B cell (primary cell): ENCODE measurements at regions not wholly inside any gene's neighbourhood (a gene's known extent, or its start where the extent isn't known, plus 50 kb on each side); places are given as distances from the start of the nearest gene placed in this dataset.

Experiments
- ATAC-seq: fragments of 200-7000 bp; cut with Tn5 transposase; one replicate; pipeline ENCODE4 v1.10.0; 2021; ENCODE audit warnings: low read depth, mild to moderate bottlenecking, moderate number of reproducible peaks, moderate library complexity
- CTCF ChIA-PET: fragments of 350-600 bp; sonication (Branson Sonifier 250); formaldehyde crosslinking; loops from one replicate; lab custom pipeline; 2021; ENCODE audit warnings: antibody characterized with exemption, inconsistent platforms; lab: Charles Lee
- POLR2A ChIA-PET: fragments of 350-600 bp; sonication (Branson Sonifier 250); formaldehyde crosslinking; loops from one replicate; lab custom pipeline; 2021; ENCODE audit warnings: antibody characterized with exemption; lab: Charles Lee
- DNase-seq: peaks from one replicate; pipeline ENCODE4 v3.0.0; 2013
- H2AFZ ChIP-seq: 2 replicates; pipeline ENCODE4 v1.6.1; 2012; ENCODE audit warnings: mild to moderate bottlenecking, low read depth, low read length; ENCODE audit not compliant: insufficient read depth, poor library complexity, severe bottlenecking
- H3K27ac ChIP-seq, 2 donors: 1 replicate in 1 of 2; 2 replicates in 1 of 2; pipeline ENCODE4 v1.5.1; 2012 to 2013; ENCODE audit warnings: low read length in 2 of 2, mild to moderate bottlenecking in 2 of 2, moderate library complexity in 1 of 2
- H3K27me3 ChIP-seq, 4 experiments: fragments of 200-600 bp in 1 of 4; sonication (generic) in 1 of 4; replicated peaks in 1 of 4; 1 replicate in 2 of 4; 2 replicates in 2 of 4; pipeline versions ENCODE4 v1.6.1 to v1.7.0; 2013 to 2016; ENCODE audit warnings: low read length in 3 of 4, mild to moderate bottlenecking in 2 of 4, mixed read lengths in 1 of 4, moderate library complexity in 1 of 4; ENCODE audit not compliant: insufficient read depth in 4 of 4, control insufficient read depth in 3 of 4; ENCODE audit errors: control extremely low read depth in 1 of 4
- H3K36me3 ChIP-seq, 2 experiments: replicated peaks in 1 of 2; 1 replicate in 1 of 2; 2 replicates in 1 of 2; pipeline versions ENCODE4 v1.6.1 to v1.7.1; 2013; ENCODE audit warnings: low read length in 1 of 2; ENCODE audit not compliant: insufficient read depth in 2 of 2, control insufficient read depth in 1 of 2; ENCODE audit errors: control extremely low read depth in 1 of 2, extremely low read depth in 1 of 2
- H3K4me1 ChIP-seq, 2 donors: fragments of 200-600 bp in 1 of 2; sonication (generic) in 1 of 2; 1 replicate in 1 of 2; 2 replicates in 1 of 2; pipeline versions ENCODE4 v1.5.1 to v1.6.1; 2013 to 2017; ENCODE audit warnings: low read length in 2 of 2; ENCODE audit not compliant: control insufficient read depth in 2 of 2, insufficient read depth in 2 of 2
- H3K4me2 ChIP-seq: replicated peaks from 2 replicates; pipeline ENCODE3; 2012; ENCODE audit warnings: mild to moderate bottlenecking, low read depth, low read length; ENCODE audit not compliant: poor library complexity, severe bottlenecking
- H3K4me3 ChIP-seq, 5 experiments: fragments of 200-600 bp in 1 of 5; sonication (generic) in 1 of 5; 1 replicate in 3 of 5; 2 replicates in 2 of 5; pipeline versions ENCODE4 v1.5.1 to v1.7.0; 2011 to 2016; ENCODE audit warnings: low read length in 4 of 5, mild to moderate bottlenecking in 4 of 5, low read depth in 2 of 5, control low read depth in 1 of 5, moderate library complexity in 1 of 5; ENCODE audit not compliant: insufficient read depth in 1 of 5; ENCODE audit errors: control extremely low read depth in 1 of 5, extremely low read depth in 1 of 5
- H3K79me2 ChIP-seq: fragments of 200-600 bp; sonication (generic); one replicate; pipeline ENCODE4 v1.6.0; 2016; ENCODE audit warnings: low read length; ENCODE audit not compliant: control insufficient read depth, insufficient read depth
- H3K9ac ChIP-seq: fragments of 200-600 bp; sonication (generic); 2 replicates; pipeline ENCODE4 v1.6.1; 2017; ENCODE audit warnings: mild to moderate bottlenecking, low read length, moderate library complexity
- H3K9me3 ChIP-seq, 3 donors: one replicate each; pipeline versions ENCODE4 v1.6.1 to v1.7.1; 2013; ENCODE audit warnings: low read length in 2 of 3; ENCODE audit not compliant: control insufficient read depth in 2 of 3, insufficient read depth in 1 of 3; ENCODE audit errors: control extremely low read depth in 1 of 3
- H4K20me1 ChIP-seq: 2 replicates; pipeline ENCODE4 v1.6.0; 2012; ENCODE audit warnings: mild to moderate bottlenecking, low read length; ENCODE audit not compliant: insufficient read depth, control insufficient read depth, poor library complexity, severe bottlenecking
- H3K27ac Mint-ChIP-seq: one replicate; pipeline ENCODE4 v1.8.0; 2021; ENCODE audit warnings: mixed read lengths
- H3K27me3 Mint-ChIP-seq: one replicate; pipeline ENCODE4 v1.8.0; 2021; ENCODE audit warnings: mixed read lengths
- H3K4me1 Mint-ChIP-seq: one replicate; pipeline ENCODE4 v1.8.0; 2021; ENCODE audit warnings: mixed read lengths
- H3K4me3 Mint-ChIP-seq: one replicate; pipeline ENCODE4 v1.8.0; 2021; ENCODE audit warnings: mixed read lengths
- H3K9me3 Mint-ChIP-seq: one replicate; pipeline ENCODE4 v1.8.0; 2022; ENCODE audit warnings: mixed read lengths; ENCODE audit not compliant: insufficient read depth
- CTCF ChIP-seq: fragments of 200-600 bp; IDR thresholded peaks from one replicate; pipeline ENCODE4 v1.8.0; 2022; ENCODE audit warnings: antibody characterized with exemption, mild to moderate bottlenecking
- EZH2 ChIP-seq: IDR thresholded peaks from 2 replicates; pipeline ENCODE4 v1.6.1; 2012; ENCODE audit warnings: borderline replicate concordance, low read depth, mild to moderate bottlenecking, moderate library complexity, low read length; ENCODE audit not compliant: insufficient read depth, poor library complexity, severe bottlenecking
- WGBS: methylation state at CpG from one replicate; pipeline ENCODE4 v1.1.5; 2013; ENCODE audit warnings: missing lambda C conversion rate; ENCODE audit not compliant: insufficient coverage; 5-methylcytosine and 5-hydroxymethylcytosine counted together
- intact Hi-C: fragments of 100-400 bp; cut with micrococcal nuclease; formaldehyde crosslinking; loops from one replicate; pipeline ENCODE4 v1.10.0; 2022

- H3K9ac ChIP-seq: no peak overlapping the region
- Mint-ChIP-seq H3K4me1 (peaks cover 33% of the 10 kb centered on the region), H3K9me3 (peaks cover 3% of the 10 kb centered on the region), H3K27ac (no peak overlapping the region), H3K4me3 (no peak overlapping the region), H3K27me3 (peaks cover 17% of the 10 kb centered on the region)
- H3K4me1 ChIP-seq: peaks cover 28 to 31% of the 10 kb centered on the region in 2 donors
- ChIA-PET POLR2A (no interaction called here), CTCF (no interaction called here)
- H3K36me3 ChIP-seq: no peaks in the 10 kb centered on the region
- 100% methylated on average over 1 of the region's 2 CpGs for WGBS
- H3K79me2 ChIP-seq: no peaks in the 10 kb centered on the region
- TF ChIP-seq EZH2: no peak
- TF ChIP-seq CTCF: no peak
- H3K27ac ChIP-seq: no peak overlapping the region
- peaks cover 0 to 3% (median 1%) of the 10 kb centered on the region in 4 experiments for H3K27me3 ChIP-seq
- H4K20me1 ChIP-seq: no peaks in the 10 kb centered on the region
- no peak overlapping the region for H3K4me3 ChIP-seq
- intact Hi-C loops: no loop called here
- no peak overlapping the region for H3K4me2 ChIP-seq
- DNase-seq (no peak), ATAC-seq (no peak)
- peaks cover 0 to 9% (median 2%) of the 10 kb centered on the region in 3 donors for H3K9me3 ChIP-seq
- H2AFZ ChIP-seq: no peak overlapping the region
Observed at GRCh38 chr21:35231090-35231489, 182.0 kb upstream of the RUNX1 start.

- H3K4me1 ChIP-seq: peaks cover 20% of the 10 kb centered on the region in 2 donors
- H4K20me1 ChIP-seq: no peaks in the 10 kb centered on the region
- ATAC-seq (no peak), DNase-seq (no peak)
- H3K4me2 ChIP-seq: no peak overlapping the region
- H3K4me1 Mint-ChIP-seq: peaks cover 20% of the 10 kb centered on the region
- H3K9me3 ChIP-seq: no peaks in the 10 kb centered on the region
- no peak overlapping the region for H3K27ac ChIP-seq
- H3K9me3 Mint-ChIP-seq: no peaks in the 10 kb centered on the region
- no peaks in the 10 kb centered on the region for H3K79me2 ChIP-seq
- H2AFZ ChIP-seq: no peak overlapping the region
- POLR2A ChIA-PET: no interaction called here
- intact Hi-C loops: loop anchor here (5.0 kb wide), 1 partner anchor 362 kb away; no protein-coding TSS in a partner anchor
- TF ChIP-seq CTCF (no peak), EZH2 (no peak)
- peaks cover 17% of the 10 kb centered on the region for H3K27me3 Mint-ChIP-seq
- no peak overlapping the region for H3K4me3 ChIP-seq
- H3K9ac ChIP-seq: no peak overlapping the region
- WGBS: no CpG with 5 or more reads among the region's 3 CpGs
- peaks cover 0 to 3% (median 1%) of the 10 kb centered on the region in 4 experiments for H3K27me3 ChIP-seq
- CTCF ChIA-PET: no interaction called here
- H3K4me3 Mint-ChIP-seq: no peak overlapping the region
- H3K27ac Mint-ChIP-seq: no peak overlapping the region
- no peaks in the 10 kb centered on the region for H3K36me3 ChIP-seq
Observed at GRCh38 chr21:35229290-35229689, 180.2 kb upstream of the RUNX1 start.
